HUES48 (cell line): ENCODE measurements at regions not wholly inside any gene's neighbourhood (a gene's known extent, or its start where the extent isn't known, plus 50 kb on each side); places are given as distances from the start of the nearest gene placed in this dataset.
"Not testable (repeated sequence)": the region's sequence is repeated elsewhere in the genome, so short reads cannot be mapped to it uniquely, and the experiment has no call there.

Experiments
- H3K27ac ChIP-seq: one replicate; pipeline ENCODE4 v1.7.0; 2013; ENCODE audit warnings: low read depth, low read length, inconsistent platforms
- H3K27me3 ChIP-seq: 2 replicates; pipeline ENCODE4 v1.6.1; 2013; ENCODE audit warnings: mild to moderate bottlenecking, low read length; ENCODE audit not compliant: control insufficient read depth, insufficient read depth
- H3K36me3 ChIP-seq: 2 replicates; pipeline ENCODE4 v1.6.1; 2013; ENCODE audit warnings: low read length; ENCODE audit not compliant: control insufficient read depth, insufficient read depth
- H3K4me1 ChIP-seq: 2 replicates; pipeline ENCODE4 v1.6.1; 2013; ENCODE audit warnings: mild to moderate bottlenecking, low read length; ENCODE audit not compliant: control insufficient read depth, insufficient read depth
- H3K4me3 ChIP-seq: 2 replicates; pipeline ENCODE4 v1.5.1; 2013; ENCODE audit warnings: mild to moderate bottlenecking, low read depth, low read length
- H3K9ac ChIP-seq: 2 replicates; pipeline ENCODE4 v1.6.1; 2013; ENCODE audit warnings: mild to moderate bottlenecking, low read depth, low read length, moderate library complexity
- H3K9me3 ChIP-seq: 2 replicates; pipeline ENCODE4 v1.6.1; 2013; ENCODE audit warnings: low read length; ENCODE audit not compliant: control insufficient read depth, insufficient read depth

- no peak overlapping the region for H3K27ac ChIP-seq
- no peaks in the 10 kb centered on the region for H3K27me3 ChIP-seq
- no peak overlapping the region for H3K4me3 ChIP-seq
- no peaks in the 10 kb centered on the region for H3K36me3 ChIP-seq
- no peak overlapping the region for H3K9ac ChIP-seq
- H3K9me3 ChIP-seq: peaks cover 14% of the 10 kb centered on the region
- no peaks in the 10 kb centered on the region for H3K4me1 ChIP-seq
Measured at GRCh38 chr5:62828742-62829603, 250.4 kb downstream of the LRRC70 start.

- Histone ChIP-seq H3K9ac (no peak overlapping the region), H3K9me3 (no peaks in the 10 kb centered on the region), H3K27me3 (no peaks in the 10 kb centered on the region), H3K4me3 (no peak overlapping the region), H3K36me3 (no peaks in the 10 kb centered on the region), H3K27ac (no peak overlapping the region), H3K4me1 (no peaks in the 10 kb centered on the region)
Measured at GRCh38 chr5:62825623-62826220, 247.1 kb downstream of the LRRC70 start.

GRCh38 chr5:62824936-62825335 lies 246.3 kb downstream of the LRRC70 start:
- H3K4me3 ChIP-seq: no peak overlapping the region
- H3K36me3 ChIP-seq: no peaks in the 10 kb centered on the region
- H3K4me1 ChIP-seq: no peaks in the 10 kb centered on the region
- no peak overlapping the region for H3K27ac ChIP-seq
- H3K9ac ChIP-seq: no peak overlapping the region
- H3K27me3 ChIP-seq: no peaks in the 10 kb centered on the region
- no peaks in the 10 kb centered on the region for H3K9me3 ChIP-seq

GRCh38 chr5:62817043-62817442 lies 238.4 kb downstream of the LRRC70 start:
- not testable (repeated sequence) for H3K4me1 ChIP-seq, H3K9ac ChIP-seq, H3K36me3 ChIP-seq, H3K27ac ChIP-seq, H3K4me3 ChIP-seq, H3K9me3 ChIP-seq, H3K27me3 ChIP-seq

- Histone ChIP-seq H3K4me1 (no peaks in the 10 kb centered on the region), H3K27ac (no peak overlapping the region), H3K27me3 (no peaks in the 10 kb centered on the region), H3K9ac (no peak overlapping the region), H3K36me3 (no peaks in the 10 kb centered on the region), H3K4me3 (no peak overlapping the region), H3K9me3 (peaks cover 8% of the 10 kb centered on the region; the same call in 1 of the 2 replicates)
Measured at GRCh38 chr5:62814991-62815390, 236.4 kb downstream of the LRRC70 start.

- Histone ChIP-seq H3K27me3 (no peaks in the 10 kb centered on the region), H3K9me3 (peaks cover 8% of the 10 kb centered on the region; the same call in 1 of the 2 replicates), H3K36me3 (no peaks in the 10 kb centered on the region), H3K4me1 (no peaks in the 10 kb centered on the region), H3K27ac (no peak overlapping the region), H3K9ac (no peak overlapping the region), H3K4me3 (no peak overlapping the region)
Measured at GRCh38 chr5:62812621-62813255, 234.1 kb downstream of the LRRC70 start.

GRCh38 chr5:62804819-62805218 lies 226.2 kb downstream of the LRRC70 start:
- H3K4me1 ChIP-seq: not testable (repeated sequence)
- H3K9ac ChIP-seq: peak overlapping the region; percentile 35; the same call in 1 of the 2 replicates

GRCh38 chr5:62795926-62796325 lies 217.3 kb downstream of the LRRC70 start:
- Histone ChIP-seq H3K4me1 (no peaks in the 10 kb centered on the region), H3K9me3 (peaks cover 3% of the 10 kb centered on the region), H3K27ac (no peak overlapping the region), H3K27me3 (no peaks in the 10 kb centered on the region), H3K9ac (no peak overlapping the region), H3K36me3 (no peaks in the 10 kb centered on the region), H3K4me3 (no peak overlapping the region)

More at GRCh38 chr5:62804819-62805218, 226.2 kb downstream of the LRRC70 start:
- peak overlapping the region; percentile 55 for H3K4me3 ChIP-seq
- H3K27ac ChIP-seq, H3K36me3 ChIP-seq, H3K9me3 ChIP-seq, H3K27me3 ChIP-seq: not testable (repeated sequence)

GRCh38 chr5:62794456-62794855 lies 215.8 kb downstream of the LRRC70 start:
- Histone ChIP-seq H3K27me3 (no peaks in the 10 kb centered on the region), H3K36me3 (no peaks in the 10 kb centered on the region), H3K4me1 (no peaks in the 10 kb centered on the region), H3K9ac (no peak overlapping the region), H3K9me3 (peaks cover 3% of the 10 kb centered on the region), H3K27ac (no peak overlapping the region), H3K4me3 (no peak overlapping the region)

GRCh38 chr5:62791059-62791458 lies 212.4 kb downstream of the LRRC70 start:
- H3K9me3 ChIP-seq: no peaks in the 10 kb centered on the region; the same call in 1 of the 2 replicates

GRCh38 chr5:62790348-62790747 lies 211.7 kb downstream of the LRRC70 start:
- no peaks in the 10 kb centered on the region; the same call in 1 of the 2 replicates for H3K9me3 ChIP-seq
- no peak overlapping the region for H3K4me3 ChIP-seq
- H3K9ac ChIP-seq: no peak overlapping the region
- H3K4me1 ChIP-seq: no peaks in the 10 kb centered on the region
- H3K36me3 ChIP-seq: no peaks in the 10 kb centered on the region
- no peaks in the 10 kb centered on the region for H3K27me3 ChIP-seq
- H3K27ac ChIP-seq: no peak overlapping the region

More at GRCh38 chr5:62791059-62791458, 212.4 kb downstream of the LRRC70 start:
- no peaks in the 10 kb centered on the region for H3K27me3 ChIP-seq
- H3K27ac ChIP-seq: no peak overlapping the region
- no peak overlapping the region for H3K4me3 ChIP-seq
- no peak overlapping the region for H3K9ac ChIP-seq
- no peaks in the 10 kb centered on the region for H3K36me3 ChIP-seq
- no peaks in the 10 kb centered on the region for H3K4me1 ChIP-seq
